NCI-H2171 (cell line): ENCODE measurements at regions not wholly inside any gene's neighbourhood (a gene's known extent, or its start where the extent isn't known, plus 50 kb on each side); places are given as distances from the start of the nearest gene placed in this dataset.

ENCODE experiments used
- DNase-seq: peaks from one replicate; lab custom pipeline; 2025; lab: John Stamatoyannopoulos, UW

DNA sequence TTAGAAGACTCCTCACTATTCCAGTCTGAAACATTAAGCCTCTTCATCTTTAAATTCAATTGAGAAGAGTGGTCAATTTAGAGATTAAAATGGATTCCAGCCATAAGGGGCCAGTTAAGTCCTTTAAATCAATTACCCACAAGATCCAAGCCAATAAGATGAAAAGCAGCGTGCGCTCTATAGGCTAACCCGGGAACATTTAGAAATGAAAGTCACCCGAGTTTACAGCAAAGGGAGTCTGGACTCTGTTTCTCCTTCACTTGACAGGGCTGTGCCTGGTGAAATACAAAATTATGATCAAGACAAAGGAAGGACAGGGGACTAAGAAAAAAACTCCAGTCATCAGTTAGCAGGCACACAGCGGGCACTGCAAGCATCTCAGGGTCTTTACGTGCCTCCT is 393.7 kb downstream of the QKI start:
- no peak for DNase-seq

DNA sequence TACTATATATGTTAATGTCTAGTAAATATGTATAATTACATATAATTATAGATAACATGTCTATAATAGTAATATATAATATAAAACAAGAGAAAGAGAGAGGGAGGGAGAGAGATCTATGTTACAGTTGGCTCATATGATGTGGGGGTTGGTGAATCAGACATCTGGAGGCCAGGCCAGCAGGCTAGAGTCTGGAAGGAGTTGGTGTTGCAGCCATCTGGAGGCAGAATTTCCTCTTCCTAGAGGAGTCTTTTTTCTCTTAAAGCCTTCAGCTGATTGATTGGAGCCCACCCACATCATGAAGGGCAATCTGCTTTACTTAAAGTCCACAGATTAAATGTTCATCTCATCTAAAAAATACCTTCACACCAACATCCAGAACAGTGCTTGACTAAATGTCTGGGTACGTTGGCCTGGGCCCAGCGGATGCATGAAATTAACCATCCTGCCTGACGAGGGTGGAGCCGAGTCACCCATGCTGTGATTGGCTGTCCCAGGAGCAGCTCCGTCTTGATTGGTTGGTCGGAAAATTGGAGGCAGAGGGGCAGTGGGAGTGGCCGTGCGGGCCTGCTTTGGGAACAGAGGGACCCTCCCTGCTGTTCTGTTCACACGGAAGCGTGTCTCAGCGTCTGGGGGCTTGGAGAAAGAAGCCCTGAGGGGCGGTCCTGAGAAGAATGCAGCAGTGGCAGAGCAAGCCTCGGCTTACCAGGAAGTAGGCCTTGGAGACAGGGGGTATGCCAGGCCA is 392.4 kb downstream of the QKI start:
- no peak for DNase-seq

DNA sequence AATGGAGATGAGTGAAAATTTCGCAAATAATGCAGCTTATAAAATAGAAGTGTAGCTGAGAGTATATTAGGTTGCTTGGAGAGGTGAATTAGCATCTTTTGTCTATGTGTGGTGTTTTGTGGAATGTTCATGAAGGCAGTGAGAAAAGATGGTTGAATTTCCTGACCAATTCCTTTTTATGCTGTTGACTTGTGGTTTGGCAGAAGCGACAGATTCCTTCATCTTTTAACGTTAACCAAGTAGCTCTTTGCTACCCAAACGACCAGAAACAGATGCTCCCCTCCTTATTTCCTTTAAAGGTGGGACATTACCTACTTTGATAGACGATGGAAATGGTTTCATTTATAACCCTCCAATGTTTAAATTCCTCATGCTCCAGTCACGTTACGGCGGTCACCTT is 390.5 kb downstream of the QKI start:
- no peak for DNase-seq

DNA sequence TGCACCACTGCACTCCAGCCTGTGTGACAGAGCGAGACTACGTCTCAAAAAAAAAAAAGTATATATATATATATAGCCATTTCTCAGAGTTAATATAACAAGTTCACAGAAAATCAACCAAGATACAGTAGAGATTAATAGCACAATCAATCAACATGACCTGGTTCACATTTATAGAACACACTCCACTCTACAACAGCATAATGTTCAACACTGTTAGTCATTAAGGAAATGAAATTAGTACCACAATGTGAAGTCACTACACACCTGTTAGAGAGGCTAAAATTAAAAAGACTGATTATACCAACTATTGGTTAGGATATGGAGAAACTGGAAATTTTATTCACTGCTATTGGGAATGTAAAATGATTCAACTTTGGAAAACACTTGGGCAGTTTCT is 387.7 kb downstream of the QKI start:
- no peak for DNase-seq

DNA sequence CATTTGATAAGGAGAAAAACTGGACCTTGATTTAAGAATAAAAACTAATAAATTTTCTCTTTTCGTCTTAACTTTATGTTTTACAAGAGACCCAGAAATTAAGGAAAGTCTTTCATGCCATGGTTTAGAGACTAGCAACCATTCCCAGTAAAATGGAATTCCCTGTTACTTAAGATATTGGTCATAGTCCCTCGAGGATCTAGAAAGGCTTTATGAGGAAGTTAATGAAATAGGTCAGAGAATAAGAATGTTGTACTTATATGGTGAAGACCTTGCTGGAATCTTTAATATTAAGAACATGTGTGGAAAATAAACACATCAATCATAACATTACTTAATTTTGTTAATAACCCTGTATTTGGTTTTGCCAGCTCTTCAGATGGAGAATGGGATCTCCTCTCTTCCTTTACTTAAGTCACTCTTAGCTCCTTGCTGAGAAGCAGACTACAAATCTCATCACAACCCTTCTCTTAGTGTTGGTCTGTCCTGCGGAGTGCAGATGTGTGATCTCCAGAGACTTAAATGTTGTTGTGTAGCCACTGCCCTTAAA is 382.9 kb downstream of the QKI start:
- DNase-seq: no peak

DNA sequence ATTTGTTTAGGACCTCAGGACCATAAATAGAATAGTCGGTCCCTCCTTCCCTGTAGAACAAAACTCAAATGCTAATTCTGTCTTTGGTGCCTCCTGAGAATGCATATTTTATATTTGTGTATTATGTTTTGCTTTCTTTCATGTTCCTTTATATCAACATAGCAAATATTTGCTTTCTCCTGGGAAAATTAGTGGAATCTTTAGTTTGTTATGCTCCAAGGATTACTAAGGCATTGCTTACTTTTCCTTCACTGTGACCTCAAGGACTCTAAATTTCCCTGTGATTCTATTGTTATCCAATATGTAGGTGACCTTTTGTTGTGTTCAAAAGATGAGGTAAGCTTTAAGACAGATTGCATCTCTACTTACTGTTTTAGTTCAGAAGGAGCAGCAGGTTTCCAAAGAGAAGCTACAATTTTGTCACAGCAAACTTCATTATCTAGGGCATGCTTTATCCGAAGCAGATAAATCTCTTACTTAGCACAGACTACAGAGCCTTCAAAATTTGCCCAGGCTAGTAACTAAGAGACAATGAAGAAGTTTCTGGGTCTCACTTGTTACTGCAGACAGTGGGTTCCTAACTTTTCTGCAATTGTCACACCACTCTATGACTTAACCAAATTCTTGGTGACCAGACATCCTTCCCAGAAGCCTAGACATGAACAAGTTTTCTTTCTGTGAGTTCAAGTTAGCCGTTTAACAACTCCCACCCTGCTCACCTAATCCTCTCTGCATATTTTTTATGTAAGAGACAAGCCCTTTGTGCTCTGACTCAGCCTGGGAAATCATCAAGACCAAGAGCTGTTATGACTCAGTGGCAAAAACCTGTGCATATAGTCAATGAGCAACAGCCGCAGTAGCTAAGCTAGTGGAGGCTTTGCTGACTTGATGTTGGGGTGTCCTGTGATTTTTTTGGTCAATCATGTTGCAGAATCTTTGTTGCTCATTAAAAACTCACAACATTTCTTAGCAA is 378.8 kb downstream of the QKI start:
- no peak for DNase-seq

DNA sequence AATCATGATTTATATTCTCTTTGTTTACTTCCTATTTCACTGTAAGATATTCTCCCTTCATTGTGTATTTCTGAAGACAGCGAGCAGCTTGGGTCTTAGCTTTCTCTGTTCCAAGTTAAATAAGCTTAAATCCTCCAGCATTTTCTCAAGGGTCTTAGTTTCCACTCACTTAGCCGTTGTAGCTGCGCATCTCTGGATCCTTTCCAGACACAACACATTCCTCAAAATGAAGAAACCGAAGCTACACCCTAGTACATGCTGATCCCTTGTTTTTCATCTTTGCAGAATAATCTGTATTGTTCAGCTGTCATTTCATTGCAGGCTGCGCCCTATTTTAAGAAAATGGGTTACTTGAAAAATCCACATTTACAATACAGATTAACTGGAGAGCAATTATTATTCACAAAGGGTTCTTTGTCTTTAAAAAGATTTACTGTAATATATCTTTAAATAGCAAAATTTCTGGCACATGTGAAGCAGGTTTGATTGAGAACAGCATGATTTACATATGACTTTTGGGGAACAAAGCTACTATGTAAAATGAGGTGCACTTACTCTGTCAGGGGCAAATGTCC is 375.8 kb downstream of the QKI start:
- DNase-seq: no peak

DNA sequence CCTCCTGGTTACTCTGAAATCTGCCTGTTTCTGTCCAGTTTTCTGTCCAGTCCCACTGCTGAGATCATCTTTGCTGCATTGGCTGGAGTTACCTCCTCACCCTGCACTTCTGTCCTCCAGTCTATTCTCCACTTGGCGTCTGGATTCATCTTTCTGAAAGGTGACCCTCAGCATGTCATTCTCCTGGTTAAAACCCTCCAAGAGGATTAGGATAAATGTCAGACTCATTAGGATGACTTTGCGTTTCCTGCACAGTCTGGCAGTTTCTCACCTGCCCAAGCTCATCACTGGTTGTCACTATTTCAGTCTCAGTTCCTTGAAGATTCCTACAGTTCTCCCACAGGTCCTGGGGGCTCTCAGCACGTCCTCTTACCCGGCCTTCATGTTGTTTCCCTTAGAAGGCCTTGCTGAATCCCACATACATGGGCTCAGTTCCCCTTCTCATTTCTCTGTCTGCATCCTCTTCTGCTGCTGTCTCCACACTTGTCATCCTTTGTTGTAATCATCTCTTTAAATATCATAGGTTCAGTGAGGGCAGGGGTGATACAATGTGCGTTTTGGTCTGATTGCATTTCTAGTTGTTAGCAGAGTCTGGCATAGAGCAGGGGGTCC is 374.8 kb downstream of the QKI start:
- no peak for DNase-seq

DNA sequence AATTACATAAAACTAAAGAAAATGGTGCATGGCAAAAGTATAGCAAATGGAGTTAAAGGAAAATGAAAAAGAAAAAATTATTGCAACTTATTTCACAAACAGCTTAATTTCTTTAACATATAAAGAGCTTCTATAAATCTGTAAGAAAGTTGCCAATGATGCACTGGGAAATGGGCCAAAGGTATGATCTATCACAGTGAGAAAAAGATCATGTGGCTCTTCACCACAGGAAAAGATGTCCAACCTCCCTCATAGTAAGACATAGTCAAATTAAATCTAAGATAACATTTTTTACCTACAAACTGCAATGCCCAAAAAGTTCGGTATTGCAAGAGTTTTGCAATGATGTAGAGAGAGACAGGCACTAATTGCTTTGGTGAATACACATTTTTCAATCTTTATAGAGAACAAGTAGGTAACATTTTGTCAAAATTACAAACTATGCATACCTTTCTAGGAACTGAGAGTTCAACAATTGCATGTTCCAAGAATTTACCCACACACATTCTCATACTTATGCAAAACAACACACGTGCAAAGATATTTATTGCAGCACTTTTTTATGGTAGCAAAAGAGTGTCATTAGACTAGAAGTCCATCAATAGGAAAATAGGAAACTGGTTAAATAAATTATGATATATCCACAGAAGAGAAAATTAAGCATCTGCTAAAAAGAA is 372.6 kb downstream of the QKI start:
- DNase-seq: no peak

DNA sequence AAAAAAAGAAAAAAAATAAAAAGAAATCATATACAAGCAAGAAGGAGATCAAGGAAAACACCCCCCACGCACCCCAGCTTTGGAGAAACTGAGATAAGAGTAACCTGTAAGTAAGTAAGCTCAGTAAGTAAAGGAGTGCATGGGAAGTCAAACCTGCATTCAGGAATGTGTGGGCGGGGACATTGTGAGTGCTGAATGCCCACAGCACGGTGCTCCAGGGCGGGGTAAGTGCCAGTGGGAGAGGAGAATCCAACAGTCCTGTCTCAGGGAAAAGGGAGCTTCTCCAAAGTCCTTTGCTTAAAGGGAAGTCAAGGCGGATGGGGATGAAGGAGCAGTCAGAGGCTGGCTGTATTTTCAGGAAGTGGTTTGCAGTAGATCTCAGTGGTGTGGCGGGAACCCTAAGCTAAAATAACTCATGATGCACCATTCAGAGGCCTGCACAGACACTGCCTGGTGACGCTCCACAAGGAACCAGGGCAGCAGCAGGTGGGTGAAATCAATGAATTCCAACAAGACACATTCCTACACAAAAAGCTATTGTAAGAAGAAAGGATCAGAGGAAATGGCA is 368.0 kb downstream of the QKI start:
- no peak for DNase-seq

DNA sequence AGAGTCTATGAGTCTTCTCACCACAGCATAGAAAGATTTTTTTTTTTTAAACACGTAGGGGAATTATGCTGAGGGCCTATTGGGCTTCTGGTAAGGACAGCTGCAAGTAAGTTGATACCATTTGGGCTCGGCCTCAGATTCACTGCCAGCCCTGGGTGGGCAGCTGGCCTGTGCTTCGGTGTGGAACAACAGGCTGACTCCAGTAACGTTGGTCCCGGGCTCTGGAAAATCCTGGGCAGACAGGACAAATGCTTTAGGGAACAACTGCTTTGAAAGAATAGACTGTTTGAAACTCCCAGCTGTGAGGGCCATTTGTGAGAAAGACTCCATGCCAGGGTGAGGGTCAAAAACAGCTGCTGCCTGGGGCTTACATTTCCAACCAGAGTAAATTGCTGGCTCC is 366.5 kb downstream of the QKI start:
- DNase-seq: no peak

DNA sequence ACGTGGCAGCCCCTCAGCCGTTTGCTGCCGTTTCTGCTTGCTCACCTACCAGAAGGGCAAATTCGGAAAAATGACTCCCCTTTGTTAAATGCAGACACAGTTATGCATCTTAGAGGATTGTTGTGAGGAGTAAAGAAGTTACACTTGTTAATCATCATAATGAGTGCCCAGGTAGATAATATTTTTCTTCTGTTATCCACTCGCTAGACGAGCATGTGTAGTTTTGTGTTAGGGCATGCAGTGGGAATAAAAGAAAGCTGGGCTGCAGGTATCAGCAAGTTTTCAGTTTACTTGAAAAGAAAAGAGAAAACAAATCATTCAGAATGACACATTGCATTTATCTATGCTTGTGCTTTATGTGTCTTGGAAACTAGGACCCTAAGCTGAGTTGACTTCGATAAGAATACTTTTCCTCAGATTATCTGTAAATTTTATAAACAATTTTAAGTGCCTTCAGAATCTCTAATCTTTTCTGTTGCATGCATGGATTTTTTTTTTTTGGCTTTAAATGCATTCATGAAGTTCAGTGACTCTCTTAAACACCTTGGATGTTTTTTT is 365.3 kb downstream of the QKI start:
- DNase-seq: no peak

DNA sequence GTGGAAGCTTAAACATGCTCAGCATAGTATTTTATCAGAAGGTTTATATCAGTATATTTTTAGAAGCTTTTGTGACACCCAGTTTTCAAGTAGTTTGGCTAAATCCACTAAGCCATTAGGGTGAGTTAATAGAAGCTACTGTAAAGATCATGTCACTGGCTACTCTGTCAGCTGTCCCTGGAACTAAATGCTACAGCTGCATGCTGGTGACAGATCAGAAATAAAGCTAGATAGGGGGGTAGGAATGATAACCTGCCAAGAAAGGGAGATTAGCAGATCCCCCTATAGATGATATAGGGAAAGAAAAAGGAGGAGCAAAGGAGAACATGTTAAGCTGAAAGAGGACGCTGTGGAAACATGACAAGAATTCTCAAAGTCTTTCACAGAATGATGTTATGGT is 363.2 kb downstream of the QKI start:
- DNase-seq: no peak

DNA sequence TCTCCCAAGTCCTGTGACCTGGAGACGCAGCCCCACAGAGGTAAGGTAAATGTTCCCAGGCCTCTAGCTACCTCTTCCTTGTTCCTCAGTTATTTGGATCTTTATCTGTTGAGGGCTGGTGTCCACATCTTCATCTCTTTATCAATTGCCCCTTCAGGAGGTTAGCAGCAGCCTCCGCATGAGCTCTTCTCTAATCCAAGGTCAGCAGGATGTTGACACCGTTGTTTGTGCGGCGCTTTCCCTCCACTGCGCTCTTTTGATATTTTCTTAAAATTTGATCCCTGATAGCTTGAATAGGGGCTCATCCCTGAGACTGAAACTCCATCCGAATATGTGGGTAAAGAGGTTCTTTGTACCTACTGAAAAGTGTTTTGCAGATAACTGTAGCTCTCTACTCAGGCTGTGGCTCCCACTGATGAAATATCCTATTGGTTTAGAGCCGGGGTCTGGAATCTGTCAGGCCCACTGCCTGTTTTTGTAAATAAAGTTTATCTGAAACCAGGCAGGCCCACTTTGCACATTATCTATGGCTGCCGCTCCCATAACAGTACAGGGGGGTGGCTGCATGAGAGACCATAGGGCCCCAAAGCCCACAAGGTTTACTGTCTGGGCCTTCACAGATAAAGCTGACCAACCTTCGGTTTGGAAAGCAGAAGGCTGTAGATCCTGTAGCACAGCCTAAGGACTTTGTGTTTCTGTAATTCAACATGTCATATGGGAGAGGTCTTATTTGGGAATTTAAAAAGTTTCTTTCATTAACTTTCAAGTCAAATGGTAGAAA is 362.6 kb downstream of the QKI start:
- no peak for DNase-seq

DNA sequence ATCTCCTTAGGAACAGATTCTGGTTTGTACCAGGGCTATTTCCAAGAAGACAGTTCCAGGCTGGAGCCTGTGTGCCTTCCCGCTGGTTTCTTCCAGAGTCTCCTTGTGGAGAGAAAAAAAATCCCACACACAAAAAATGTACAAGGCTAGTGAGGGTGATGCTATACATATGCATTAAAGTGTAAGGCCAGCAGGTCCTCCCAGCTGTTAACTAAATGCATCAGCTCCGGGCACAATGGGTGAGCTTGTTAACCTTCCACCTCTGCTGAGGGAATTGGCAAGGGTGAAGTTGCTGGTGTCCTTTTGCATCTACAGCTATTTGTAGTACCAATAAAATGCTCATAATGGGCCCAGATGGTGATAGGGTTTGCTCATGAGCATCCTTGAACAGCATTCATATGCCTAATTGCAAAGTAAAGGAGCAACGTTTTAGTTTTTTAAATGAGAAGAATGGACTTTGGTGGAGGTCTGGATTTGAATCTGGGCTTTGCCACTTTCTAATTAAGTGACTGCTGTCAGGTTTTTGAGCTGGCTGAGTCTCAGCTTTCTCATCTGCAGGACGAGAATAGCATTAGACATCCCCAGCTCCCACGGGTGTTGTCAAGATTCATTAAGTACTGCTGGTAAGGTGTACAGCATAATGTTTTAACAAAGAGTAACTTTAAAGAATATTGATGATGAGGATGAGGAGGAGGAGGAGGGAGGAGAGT is 361.8 kb downstream of the QKI start:
- no peak for DNase-seq

DNA sequence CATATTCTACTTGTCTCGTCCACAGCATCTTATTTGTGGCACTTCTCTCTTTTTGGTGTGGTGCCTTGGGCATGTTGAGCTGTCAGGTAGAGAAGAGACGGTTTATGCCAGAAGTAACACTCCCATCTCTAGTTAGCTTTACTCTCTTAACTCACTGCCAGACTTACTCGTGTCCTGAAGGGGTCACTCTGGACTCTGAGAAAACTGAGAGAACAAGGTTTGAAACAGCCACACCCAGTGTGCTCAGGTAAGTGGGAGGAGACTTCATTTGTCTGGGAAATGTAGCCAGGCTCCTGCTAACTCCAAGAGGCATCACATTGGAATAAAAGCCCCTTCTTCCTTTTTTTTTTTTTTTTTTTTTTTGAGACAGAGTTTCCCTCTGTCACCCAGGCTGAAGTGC is 360.8 kb downstream of the QKI start:
- DNase-seq: no peak

DNA sequence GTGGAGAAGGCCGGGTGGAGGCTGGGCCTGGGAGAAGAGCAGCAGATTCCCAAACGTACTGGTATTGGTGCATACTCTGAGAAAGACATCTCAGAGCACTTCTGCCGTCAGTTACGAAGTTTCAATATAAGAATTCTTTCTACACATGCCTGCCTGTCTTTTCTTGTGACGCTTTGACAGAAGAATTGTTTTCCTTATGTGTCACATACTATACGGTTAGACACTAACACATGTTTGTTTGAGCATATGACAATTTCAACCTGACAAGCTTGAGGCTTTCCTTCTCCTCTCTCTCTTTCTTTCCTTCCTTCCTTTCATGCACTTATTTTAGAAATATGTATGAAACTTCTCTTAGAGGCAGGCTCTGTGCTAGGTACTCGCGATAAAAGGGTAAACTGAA is 360.0 kb downstream of the QKI start:
- DNase-seq: no peak

DNA sequence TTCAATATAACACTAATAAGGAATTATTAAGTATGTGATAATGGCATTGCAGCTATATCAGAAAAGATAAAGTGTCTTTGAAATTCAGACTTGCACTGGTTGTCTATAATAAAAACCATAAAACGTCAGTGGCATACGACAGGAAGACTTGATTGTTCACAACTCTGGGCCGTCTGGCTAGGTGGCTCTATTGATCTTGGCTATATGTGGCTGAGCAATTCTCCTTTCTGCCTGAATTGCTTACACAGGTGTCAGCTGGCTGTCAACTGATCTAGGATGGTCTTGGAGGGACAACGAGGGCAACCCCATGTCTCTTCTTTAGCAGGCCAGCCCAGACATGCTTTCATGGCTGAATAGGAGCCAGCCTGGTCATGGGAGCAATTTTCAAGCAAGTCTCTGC is 359.1 kb downstream of the QKI start:
- DNase-seq: no peak

DNA sequence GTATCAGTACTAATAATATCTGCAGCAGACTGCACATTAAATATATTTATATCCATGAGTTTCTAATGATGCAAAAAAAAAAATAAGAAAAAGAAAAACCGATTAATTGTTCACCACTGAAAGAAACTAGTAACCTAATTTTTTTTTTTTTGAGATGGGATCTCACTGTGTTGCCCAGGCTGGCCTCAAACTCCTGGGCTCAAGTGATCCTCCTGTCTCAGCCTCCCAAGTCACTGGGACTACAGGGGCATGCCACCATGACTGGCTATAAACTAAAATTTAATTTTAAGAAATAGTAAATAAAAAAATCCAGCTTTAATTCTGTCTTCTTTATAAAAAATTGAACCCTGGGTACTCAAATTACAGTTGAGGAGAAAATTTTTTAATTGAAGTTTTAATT is 358.2 kb downstream of the QKI start:
- no peak for DNase-seq

DNA sequence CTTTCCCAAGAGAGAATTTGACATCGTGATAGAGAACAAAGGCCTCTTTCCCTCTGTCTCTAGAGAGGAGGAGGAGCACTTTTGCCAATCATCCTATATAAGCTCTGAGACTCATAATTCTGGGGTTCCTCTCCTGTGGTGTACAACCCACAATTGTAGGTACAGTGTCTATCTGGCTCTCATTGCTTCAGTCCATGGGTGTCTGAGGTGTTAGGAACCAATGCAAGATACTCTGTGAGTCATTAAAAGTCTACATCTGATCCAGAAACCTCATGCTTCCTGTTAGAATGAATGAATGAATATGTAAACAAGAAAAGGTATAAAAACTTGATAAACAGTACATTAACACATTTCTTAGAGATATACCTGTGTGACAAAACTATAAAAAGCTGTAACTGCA is 356.7 kb downstream of the QKI start:
- DNase-seq: no peak
